ENCODE measurements at regions not wholly inside any gene's neighbourhood (a gene's known extent, or its start where the extent isn't known, plus 50 kb on each side); places are given as distances from the start of the nearest gene placed in this dataset.
A peak's percentile ranks its signal among the peaks of the same experiment; 100 is the strongest.

GRCh38 chr5:124372457-124372856 lies 374.0 kb downstream of the ZNF608 start:
- Histone ChIP-seq H2BK15ac (ENCODE audit: low read length) (no peak overlapping the region), H3K4me2 (ENCODE audit: insufficient read depth in 1 of 2, low read depth in 2 of 2, low read length in 2 of 2) (no peak overlapping the region), H3K14ac (ENCODE audit: insufficient read length) (no peak overlapping the region), H3K56ac (replicated peaks; ENCODE audit: insufficient read length, low read depth, low read length) (no peak overlapping the region), H3K36me3 (ENCODE audit: control insufficient read depth in 2 of 4, insufficient read depth in 4 of 4, low read length in 3 of 4) (no peaks in the 10 kb centered on the region; a peak in 1 of 8 replicates), H3K27ac (ENCODE audit: low read depth, low read length) (no peak overlapping the region), H3K79me1 (ENCODE audit: low read depth, low read length) (no peaks in the 10 kb centered on the region), H4K91ac (replicated peaks; ENCODE audit: insufficient read length, low read length) (no peak overlapping the region), H2BK120ac (replicated peaks; ENCODE audit: low read depth, low read length) (no peak overlapping the region), H3K23ac (ENCODE audit: insufficient read length) (no peak overlapping the region), H3K9ac (replicated peaks in 1 of 4; ENCODE audit: extremely low read depth in 1 of 4, low read depth in 3 of 4, low read length in 3 of 4) (no peak overlapping the region), H3K9me3 (ENCODE audit: insufficient read depth in 2 of 2, low read depth in 1 of 2, low read length in 1 of 2) (no peaks in the 10 kb centered on the region), H3K27me3 (replicated peaks in 1 of 4; ENCODE audit: control insufficient read depth in 3 of 4, extremely low read depth in 1 of 4, insufficient read depth in 3 of 4, low read length in 3 of 4) (no peaks in the 10 kb centered on the region), H2AFZ (ENCODE audit: low read length) (no peak overlapping the region), H4K20me1 (replicated peaks in 1 of 2; ENCODE audit: control insufficient read depth in 1 of 2, insufficient read depth in 2 of 2, low read length in 2 of 2) (no peaks in the 10 kb centered on the region), H3K79me2 (ENCODE audit: control insufficient read depth in 1 of 2, insufficient read depth in 2 of 2, low read length in 2 of 2) (no peaks in the 10 kb centered on the region), H4K5ac (ENCODE audit: insufficient read length, low read depth, low read length) (no peak overlapping the region), H4K8ac (ENCODE audit: extremely low read depth, insufficient read depth, low read length) (0 out of 2 replicates have a peak overlapping the region, but pooled peaks have one; percentile 1), H2AK5ac (ENCODE audit: low read depth, low read length) (no peak overlapping the region), H3K23me2 (ENCODE audit: low read depth, low read length) (no peaks in the 10 kb centered on the region), H2BK20ac (ENCODE audit: low read length) (no peak overlapping the region), H2BK12ac (ENCODE audit: low read depth, low read length) (no peak overlapping the region), H3K18ac (ENCODE audit: extremely low read depth, low read length) (no peak overlapping the region), H3K4me1 (replicated peaks in 1 of 4; ENCODE audit: control insufficient read depth in 3 of 4, insufficient read depth in 4 of 4, low read length in 3 of 4) (no peaks in the 10 kb centered on the region), H3K4ac (replicated peaks; ENCODE audit: insufficient read length, low read depth, low read length) (no peak overlapping the region), H2BK5ac (ENCODE audit: low read depth, low read length) (no peak overlapping the region), H3K4me3 (ENCODE audit: extremely low read depth in 1 of 4, insufficient read depth in 2 of 4, low read depth in 3 of 4, low read length in 4 of 4) (no peak overlapping the region)
- 87% methylated on average over 4 of the region's 4 CpGs; no CpG with 5 or more reads in 1 of the 2 experiments for WGBS, 2 experiments (ENCODE audit: extremely low coverage in 1 of 2, insufficient coverage in 1 of 2, insufficient read length in 1 of 2, insufficient replicate concordance in 2 of 2, low coverage in 1 of 2, low lambda C conversion rate in 2 of 2, missing lambda C conversion rate in 1 of 2)
- DNase-seq (ENCODE audit: low read depth in 1 of 2, low spot score in 2 of 2) (no peak), FAIRE-seq (no peak)
- ChIA-PET CTCF (ENCODE audit: partially characterized antibody) (no interaction called here), POLR2A (ENCODE audit: partially characterized antibody) (no interaction called here)
- TF ChIP-seq KDM4A (IDR thresholded peaks at IDR 0.05; ENCODE audit: low read depth, low read length, severe bottlenecking) (no peak), TAF7 (optimal IDR thresholded peaks at IDR 0.05; ENCODE audit: borderline replicate concordance, low read depth, low read length) (no peak), PHF8 (conservative IDR thresholded peaks at IDR 0.05; ENCODE audit: low read depth, low read length) (no peak), POLR2A (IDR thresholded peaks at IDR 0.05; ENCODE audit: control extremely low read depth in 1 of 2, low read depth in 2 of 2, low read length in 2 of 2) (no peak), RXRA (IDR thresholded peaks at IDR 0.05; ENCODE audit: insufficient read depth, low read depth, low read length) (no peak), SIRT6 (IDR thresholded peaks at IDR 0.05; ENCODE audit: low read length) (no peak), SUZ12 (IDR thresholded peaks at IDR 0.05; ENCODE audit: low read length) (no peak), ZNF274 (IDR thresholded peaks at IDR 0.05; ENCODE audit: borderline replicate concordance, extremely low read depth, low read length) (no peak), TAF1 (IDR thresholded peaks at IDR 0.05; ENCODE audit: low read depth, low read length) (no peak), EP300 (IDR thresholded peaks at IDR 0.05; ENCODE audit: borderline replicate concordance in 1 of 2, low read depth in 2 of 2, low read length in 2 of 2) (no peak), NANOG (IDR thresholded peaks at IDR 0.05; ENCODE audit: insufficient read depth, low read depth, low read length, poor library complexity, severe bottlenecking) (no peak), ATF2 (IDR thresholded peaks at IDR 0.05; ENCODE audit: low read length) (no peak), RAD21 (IDR thresholded peaks at IDR 0.05 in 1 of 2, conservative IDR thresholded peaks at IDR 0.05 in 1 of 2; ENCODE audit: low read depth in 2 of 2, low read length in 2 of 2) (no peak)

Measured in H1 (cell line).